MM.1S (cell line): ENCODE measurements at regions not wholly inside any gene's neighbourhood (a gene's known extent, or its start where the extent isn't known, plus 50 kb on each side); places are given as distances from the start of the nearest gene placed in this dataset.

Experiments used
- DNase-seq: peaks from one replicate; pipeline ENCODE4 v3.0.0-alpha.2; 2015
- H2AFZ ChIP-seq: fragments of 300-600 bp; sonication (generic); 2 replicates; pipeline ENCODE4 v1.6.0; 2016; ENCODE audit warnings: antibody characterized with exemption, low read length
- H3F3A ChIP-seq: fragments of 300-600 bp; sonication (generic); 2 replicates; pipeline ENCODE4 v1.6.1; 2016; ENCODE audit warnings: mild to moderate bottlenecking, antibody characterized with exemption, low read length, moderate library complexity, mixed read lengths; ENCODE audit not compliant: insufficient read depth
- H3K27ac ChIP-seq: fragments of 300-600 bp; sonication (generic); 2 replicates; pipeline ENCODE4 v1.5.1; 2016; ENCODE audit warnings: mild to moderate bottlenecking, low read length
- H3K27me3 ChIP-seq: fragments of 300-600 bp; sonication (generic); replicated peaks from 2 replicates; pipeline ENCODE4 v1.6.0; 2016; ENCODE audit warnings: low read length; ENCODE audit not compliant: insufficient read depth
- H3K36me3 ChIP-seq: fragments of 300-600 bp; sonication (generic); replicated peaks from 2 replicates; pipeline ENCODE4 v1.6.1; 2016; ENCODE audit warnings: mild to moderate bottlenecking, low read length, mixed read lengths; ENCODE audit not compliant: insufficient read depth
- H3K4me1 ChIP-seq: fragments of 300-600 bp; sonication (generic); 2 replicates; pipeline ENCODE4 v1.6.1; 2016; ENCODE audit warnings: low read length, mixed read lengths
- H3K4me2 ChIP-seq: fragments of 300-600 bp; sonication (generic); 2 replicates; pipeline ENCODE4 v1.6.0; 2016; ENCODE audit warnings: low read depth, low read length
- H3K4me3 ChIP-seq: fragments of 300-600 bp; sonication (generic); 2 replicates; pipeline ENCODE4 v1.5.1; 2016; ENCODE audit warnings: low read length, mixed read lengths
- H3K79me2 ChIP-seq: fragments of 300-600 bp; sonication (generic); 2 replicates; pipeline ENCODE4 v1.6.1; 2016; ENCODE audit warnings: mixed run types, low read length, mixed read lengths
- H3K9ac ChIP-seq: fragments of 300-600 bp; sonication (generic); 2 replicates; pipeline ENCODE4 v1.6.1; 2016; ENCODE audit warnings: low read length, mixed read lengths
- H3K9me2 ChIP-seq: fragments of 300-600 bp; sonication (generic); replicated peaks from 2 replicates; pipeline ENCODE4 v1.6.1; 2016; ENCODE audit warnings: mild to moderate bottlenecking, low read length, mixed read lengths; ENCODE audit not compliant: insufficient read depth
- H3K9me3 ChIP-seq: fragments of 300-600 bp; sonication (generic); replicated peaks from 2 replicates; pipeline ENCODE4 v1.6.1; 2016; ENCODE audit warnings: mild to moderate bottlenecking, low read length, mixed read lengths; ENCODE audit not compliant: insufficient read depth
- H4K20me1 ChIP-seq: fragments of 300-600 bp; sonication (generic); 2 replicates; pipeline ENCODE4 v1.6.1; 2016; ENCODE audit warnings: mild to moderate bottlenecking, low read length, moderate library complexity, mixed read lengths; ENCODE audit not compliant: insufficient read depth
- EZH2 ChIP-seq: fragments of 300-600 bp; sonication (generic); optimal IDR thresholded peaks from 2 replicates; pipeline ENCODE3; 2017; ENCODE audit warnings: low read depth, mild to moderate bottlenecking, antibody characterized with exemption, low read length, mixed read lengths
- EZH2phosphoT487 ChIP-seq: fragments of 300-600 bp; sonication (generic); IDR thresholded peaks from 2 replicates; pipeline ENCODE4 v1.6.1; 2018; ENCODE audit warnings: antibody characterized with exemption, low read length
- TF ChIP-seq, protein P1 (sequence below): fragments of 300-600 bp; sonication (generic); IDR thresholded peaks from 2 replicates; pipeline ENCODE4 v1.5.1; 2016; ENCODE audit warnings: antibody characterized with exemption, low read length, mixed read lengths

DNA sequence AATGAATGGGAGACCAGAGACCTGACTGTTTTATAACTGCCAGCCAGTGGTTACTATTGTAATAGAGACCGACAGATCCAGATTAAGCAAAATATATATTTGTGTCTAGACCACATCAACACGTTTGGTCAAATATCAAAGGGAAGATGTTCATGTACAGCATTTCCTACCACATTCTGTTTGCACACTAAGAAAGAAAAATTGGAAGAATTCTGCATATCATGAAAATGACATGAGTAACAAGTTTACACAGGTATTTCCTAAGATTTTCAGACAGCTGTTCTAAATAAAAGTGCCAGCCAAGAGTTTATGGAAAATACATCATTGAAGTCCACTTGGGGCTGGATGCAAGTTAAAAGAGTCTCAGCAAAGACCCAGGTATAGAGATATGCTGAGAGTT lies 145.5 kb upstream of the ANO3 start:
- Histone ChIP-seq H2AFZ (no peak overlapping the region), H3K9ac (no peak overlapping the region), H3K9me2 (no peaks in the 10 kb centered on the region), H3K4me3 (no peak overlapping the region), H3F3A (no peaks in the 10 kb centered on the region), H3K27me3 (no peaks in the 10 kb centered on the region), H3K4me1 (no peaks in the 10 kb centered on the region), H4K20me1 (no peaks in the 10 kb centered on the region), H3K79me2 (no peaks in the 10 kb centered on the region), H3K4me2 (no peak overlapping the region), H3K9me3 (no peaks in the 10 kb centered on the region; the same call in 1 of the 2 replicates), H3K36me3 (no peaks in the 10 kb centered on the region), H3K27ac (no peak overlapping the region)
- DNase-seq = no peak
- TF ChIP-seq, protein P1, sequence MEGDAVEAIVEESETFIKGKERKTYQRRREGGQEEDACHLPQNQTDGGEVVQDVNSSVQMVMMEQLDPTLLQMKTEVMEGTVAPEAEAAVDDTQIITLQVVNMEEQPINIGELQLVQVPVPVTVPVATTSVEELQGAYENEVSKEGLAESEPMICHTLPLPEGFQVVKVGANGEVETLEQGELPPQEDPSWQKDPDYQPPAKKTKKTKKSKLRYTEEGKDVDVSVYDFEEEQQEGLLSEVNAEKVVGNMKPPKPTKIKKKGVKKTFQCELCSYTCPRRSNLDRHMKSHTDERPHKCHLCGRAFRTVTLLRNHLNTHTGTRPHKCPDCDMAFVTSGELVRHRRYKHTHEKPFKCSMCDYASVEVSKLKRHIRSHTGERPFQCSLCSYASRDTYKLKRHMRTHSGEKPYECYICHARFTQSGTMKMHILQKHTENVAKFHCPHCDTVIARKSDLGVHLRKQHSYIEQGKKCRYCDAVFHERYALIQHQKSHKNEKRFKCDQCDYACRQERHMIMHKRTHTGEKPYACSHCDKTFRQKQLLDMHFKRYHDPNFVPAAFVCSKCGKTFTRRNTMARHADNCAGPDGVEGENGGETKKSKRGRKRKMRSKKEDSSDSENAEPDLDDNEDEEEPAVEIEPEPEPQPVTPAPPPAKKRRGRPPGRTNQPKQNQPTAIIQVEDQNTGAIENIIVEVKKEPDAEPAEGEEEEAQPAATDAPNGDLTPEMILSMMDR = no peak
- TF ChIP-seq EZH2 = no peak
- TF ChIP-seq EZH2phosphoT487 = no peak

DNA sequence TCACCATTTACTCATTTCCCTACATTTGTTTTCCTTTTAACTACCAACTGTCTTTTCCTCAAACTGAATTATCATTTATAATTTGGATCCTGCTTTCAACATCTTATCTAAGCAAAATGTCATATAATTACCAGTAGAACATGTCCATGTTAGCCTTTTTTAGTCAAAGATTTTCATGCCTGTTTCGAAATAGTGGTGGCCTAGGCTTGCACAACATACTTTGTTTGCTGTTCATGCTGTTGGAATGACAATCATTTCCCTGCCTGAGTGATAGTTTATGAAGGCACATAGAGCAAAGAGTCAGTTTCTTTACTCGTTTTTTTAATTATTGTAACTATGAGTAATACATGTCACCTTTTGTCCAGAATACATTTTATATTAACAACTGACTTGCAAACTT lies 144.3 kb upstream of the ANO3 start:
- Histone ChIP-seq H3K27ac (no peak overlapping the region), H4K20me1 (no peaks in the 10 kb centered on the region), H3F3A (no peaks in the 10 kb centered on the region), H3K9me3 (no peaks in the 10 kb centered on the region), H3K36me3 (no peaks in the 10 kb centered on the region), H3K79me2 (no peaks in the 10 kb centered on the region), H2AFZ (no peak overlapping the region), H3K4me3 (no peak overlapping the region), H3K9ac (no peak overlapping the region), H3K27me3 (no peaks in the 10 kb centered on the region), H3K4me2 (no peak overlapping the region), H3K9me2 (no peaks in the 10 kb centered on the region), H3K4me1 (no peaks in the 10 kb centered on the region)
- DNase-seq = no peak
- TF ChIP-seq, protein P1 = no peak
- TF ChIP-seq EZH2phosphoT487 (no peak), EZH2 (no peak)

DNA sequence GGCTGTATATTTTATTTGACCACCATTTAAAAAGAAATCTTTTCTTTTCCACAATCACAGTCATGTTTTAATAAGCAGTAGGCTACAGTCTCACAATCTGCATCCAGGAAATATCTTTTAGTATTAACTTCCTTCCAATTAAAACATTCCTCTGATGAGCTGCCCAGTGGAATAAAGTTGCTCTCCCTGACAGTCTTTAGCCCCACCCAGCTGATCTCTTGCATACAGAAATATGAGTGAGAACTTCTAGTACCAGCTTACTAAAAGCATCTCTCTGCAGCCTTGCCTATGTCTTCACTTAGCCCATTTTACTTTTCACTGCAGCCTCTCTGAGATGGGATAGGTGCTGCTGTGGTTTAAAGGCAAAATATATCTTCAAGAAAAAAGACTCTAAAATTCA lies 143.4 kb upstream of the ANO3 start:
- H3K9me2 ChIP-seq = no peaks in the 10 kb centered on the region
- no peaks in the 10 kb centered on the region for H3K36me3 ChIP-seq
- no peaks in the 10 kb centered on the region for H3K27me3 ChIP-seq
- H3K4me1 ChIP-seq = no peaks in the 10 kb centered on the region
- DNase-seq = no peak
- no peaks in the 10 kb centered on the region for H3K9me3 ChIP-seq
- H3K9ac ChIP-seq = no peak overlapping the region
- H3F3A ChIP-seq = no peaks in the 10 kb centered on the region
- no peak overlapping the region for H3K27ac ChIP-seq
- no peak overlapping the region for H2AFZ ChIP-seq
- TF ChIP-seq EZH2 (no peak), EZH2phosphoT487 (no peak)
- TF ChIP-seq, protein P1 = no peak
- H4K20me1 ChIP-seq = no peaks in the 10 kb centered on the region
- no peak overlapping the region for H3K4me2 ChIP-seq
- H3K79me2 ChIP-seq = no peaks in the 10 kb centered on the region
- no peak overlapping the region for H3K4me3 ChIP-seq
